ENCODE measurements at regions not wholly inside any gene's neighbourhood (a gene's known extent, or its start where the extent isn't known, plus 50 kb on each side); places are given as distances from the start of the nearest gene placed in this dataset.

- Mint-ChIP-seq H3K27ac (no peak overlapping the region), H3K36me3 (ENCODE audit: low read depth) (no peaks in the 10 kb centered on the region), H3K9me3 (peaks cover 3% of the 10 kb centered on the region), H3K4me3 (no peak overlapping the region), H3K27me3 (no peaks in the 10 kb centered on the region), H3K4me1 (no peaks in the 10 kb centered on the region)
- ChIA-PET POLR2A (no interaction called here), CTCF (no interaction called here)
- DNase-seq: no peak
Measured at GRCh38 chr17:54256401-54256929, 433.7 kb downstream of the KIF2B start.

GRCh38 chr17:54257440-54257839, 434.7 kb downstream of the KIF2B start:
- Mint-ChIP-seq H3K4me3 (no peak overlapping the region), H3K27ac (no peak overlapping the region), H3K27me3 (no peaks in the 10 kb centered on the region), H3K4me1 (no peaks in the 10 kb centered on the region), H3K36me3 (ENCODE audit: low read depth) (no peaks in the 10 kb centered on the region), H3K9me3 (peaks cover 6% of the 10 kb centered on the region)
- ChIA-PET CTCF (no interaction called here), POLR2A (no interaction called here)
- DNase-seq: no peak

- Mint-ChIP-seq H3K36me3 (ENCODE audit: low read depth) (no peaks in the 10 kb centered on the region), H3K27ac (no peak overlapping the region), H3K4me3 (no peak overlapping the region), H3K9me3 (peaks cover 12% of the 10 kb centered on the region), H3K27me3 (no peaks in the 10 kb centered on the region), H3K4me1 (no peaks in the 10 kb centered on the region)
- POLR2A ChIA-PET: no interaction called here
- CTCF ChIA-PET: no interaction called here
- DNase-seq: no peak
Measured at GRCh38 chr17:54259476-54259875, 436.7 kb downstream of the KIF2B start.

GRCh38 chr17:54261465-54261864, 438.7 kb downstream of the KIF2B start:
- Mint-ChIP-seq H3K27ac (no peak overlapping the region), H3K9me3 (peaks cover 15% of the 10 kb centered on the region), H3K36me3 (ENCODE audit: low read depth) (no peaks in the 10 kb centered on the region), H3K4me3 (no peak overlapping the region), H3K4me1 (no peaks in the 10 kb centered on the region), H3K27me3 (no peaks in the 10 kb centered on the region)
- ChIA-PET CTCF (no interaction called here), POLR2A (no interaction called here)
- no peak for DNase-seq

GRCh38 chr17:54269881-54270280, 447.2 kb downstream of the KIF2B start:
- Mint-ChIP-seq H3K36me3 (ENCODE audit: low read depth) (no peaks in the 10 kb centered on the region), H3K27me3 (no peaks in the 10 kb centered on the region), H3K9me3 (peaks cover 13% of the 10 kb centered on the region), H3K4me3 (no peak overlapping the region), H3K27ac (no peak overlapping the region), H3K4me1 (no peaks in the 10 kb centered on the region)
- no peak for DNase-seq
- ChIA-PET POLR2A (no interaction called here), CTCF (no interaction called here)

GRCh38 chr17:54270499-54270898, 447.8 kb downstream of the KIF2B start:
- Mint-ChIP-seq H3K27ac (no peak overlapping the region), H3K36me3 (ENCODE audit: low read depth) (no peaks in the 10 kb centered on the region), H3K4me1 (no peaks in the 10 kb centered on the region), H3K4me3 (no peak overlapping the region), H3K27me3 (no peaks in the 10 kb centered on the region), H3K9me3 (peaks cover 11% of the 10 kb centered on the region)
- DNase-seq: no peak
- POLR2A ChIA-PET: no interaction called here
- CTCF ChIA-PET: no interaction called here

GRCh38 chr17:54277868-54278267, 455.1 kb downstream of the KIF2B start:
- ChIA-PET POLR2A (interaction anchor here (0.7 kb wide), 1 partner anchor 1079 kb away, joined by 3 read pairs; no protein-coding TSS in a partner anchor), CTCF (no interaction called here)
- no peaks in the 10 kb centered on the region for H3K9me3 Mint-ChIP-seq
- H3K36me3 Mint-ChIP-seq (ENCODE audit: low read depth): no peaks in the 10 kb centered on the region
- DNase-seq: no peak
- no peaks in the 10 kb centered on the region for H3K27me3 Mint-ChIP-seq
- H3K4me3 Mint-ChIP-seq: no peak overlapping the region
- H3K4me1 Mint-ChIP-seq: no peaks in the 10 kb centered on the region
- no peak overlapping the region for H3K27ac Mint-ChIP-seq

- Mint-ChIP-seq H3K9me3 (peaks cover 7% of the 10 kb centered on the region), H3K4me1 (no peaks in the 10 kb centered on the region), H3K27me3 (no peaks in the 10 kb centered on the region), H3K36me3 (ENCODE audit: low read depth) (no peaks in the 10 kb centered on the region), H3K27ac (no peak overlapping the region), H3K4me3 (no peak overlapping the region)
- POLR2A ChIA-PET: no interaction called here
- DNase-seq: no peak
- CTCF ChIA-PET: no interaction called here
Measured at GRCh38 chr17:54280741-54281140, 458.0 kb downstream of the KIF2B start.

- Mint-ChIP-seq H3K4me3 (no peak overlapping the region), H3K4me1 (no peaks in the 10 kb centered on the region), H3K27me3 (no peaks in the 10 kb centered on the region), H3K9me3 (peaks cover 10% of the 10 kb centered on the region), H3K36me3 (ENCODE audit: low read depth) (no peaks in the 10 kb centered on the region), H3K27ac (no peak overlapping the region)
- DNase-seq: no peak
- POLR2A ChIA-PET: no interaction called here
- CTCF ChIA-PET: no interaction called here
Measured at GRCh38 chr17:54282886-54283285, 460.2 kb downstream of the KIF2B start.

GRCh38 chr17:54307351-54307750, 484.6 kb downstream of the KIF2B start:
- H3K27me3 Mint-ChIP-seq: no peaks in the 10 kb centered on the region
- H3K36me3 Mint-ChIP-seq (ENCODE audit: low read depth): no peaks in the 10 kb centered on the region
- POLR2A ChIA-PET: no interaction called here
- H3K27ac Mint-ChIP-seq: no peak overlapping the region
- CTCF ChIA-PET: no interaction called here
- no peaks in the 10 kb centered on the region for H3K4me1 Mint-ChIP-seq
- H3K9me3 Mint-ChIP-seq: peaks cover 2% of the 10 kb centered on the region
- DNase-seq: no peak
- H3K4me3 Mint-ChIP-seq: no peak overlapping the region

- Mint-ChIP-seq H3K27me3 (no peaks in the 10 kb centered on the region), H3K4me3 (no peak overlapping the region), H3K36me3 (ENCODE audit: low read depth) (no peaks in the 10 kb centered on the region), H3K27ac (no peak overlapping the region), H3K4me1 (no peaks in the 10 kb centered on the region), H3K9me3 (peaks cover 23% of the 10 kb centered on the region)
- ChIA-PET POLR2A (no interaction called here), CTCF (no interaction called here)
- DNase-seq: no peak
Measured at GRCh38 chr17:54324813-54325212, 502.1 kb downstream of the KIF2B start.

- POLR2A ChIA-PET: no interaction called here
- peaks cover 6% of the 10 kb centered on the region for H3K9me3 Mint-ChIP-seq
- H3K4me1 Mint-ChIP-seq: no peaks in the 10 kb centered on the region
- no peak overlapping the region for H3K27ac Mint-ChIP-seq
- no peak overlapping the region for H3K4me3 Mint-ChIP-seq
- H3K27me3 Mint-ChIP-seq: no peaks in the 10 kb centered on the region
- H3K36me3 Mint-ChIP-seq (ENCODE audit: low read depth): no peaks in the 10 kb centered on the region
- CTCF ChIA-PET: no interaction called here
- DNase-seq: no peak
Measured at GRCh38 chr17:54339731-54340130, 517.0 kb downstream of the KIF2B start.

GRCh38 chr17:54347495-54347894, 524.8 kb downstream of the KIF2B start:
- H3K27ac Mint-ChIP-seq: no peak overlapping the region
- no peaks in the 10 kb centered on the region for H3K27me3 Mint-ChIP-seq
- peaks cover 2% of the 10 kb centered on the region for H3K9me3 Mint-ChIP-seq
- DNase-seq: no peak
- ChIA-PET POLR2A (no interaction called here), CTCF (no interaction called here)
- no peaks in the 10 kb centered on the region for H3K36me3 Mint-ChIP-seq (ENCODE audit: low read depth)
- no peak overlapping the region for H3K4me3 Mint-ChIP-seq
- no peaks in the 10 kb centered on the region for H3K4me1 Mint-ChIP-seq

GRCh38 chr17:54348234-54348633, 525.5 kb downstream of the KIF2B start:
- POLR2A ChIA-PET: no interaction called here
- no peaks in the 10 kb centered on the region for H3K4me1 Mint-ChIP-seq
- H3K27ac Mint-ChIP-seq: no peak overlapping the region
- CTCF ChIA-PET: no interaction called here
- no peaks in the 10 kb centered on the region for H3K27me3 Mint-ChIP-seq
- H3K9me3 Mint-ChIP-seq: peaks cover 2% of the 10 kb centered on the region
- no peak overlapping the region for H3K4me3 Mint-ChIP-seq
- no peaks in the 10 kb centered on the region for H3K36me3 Mint-ChIP-seq (ENCODE audit: low read depth)
- DNase-seq: no peak

Data from activated CD4-positive, alpha-beta memory T cell treated with anti-CD3 and anti-CD28 coated beads, Interleukin-2, amount 10 ng/mL, durations not matched to agents 7 days and 5 days (primary cell).